Neural cell (in vitro differentiated cells): ENCODE measurements at regions not wholly inside any gene's neighbourhood (a gene's known extent, or its start where the extent isn't known, plus 50 kb on each side); places are given as distances from the start of the nearest gene placed in this dataset.

ENCODE experiments used
- H2AFZ ChIP-seq: fragments of 200-600, 300-800 bp; sonication (generic), shearing (Covaris generic); 2 replicates; pipeline ENCODE4 v1.6.0; 2014; ENCODE audit warnings: low read depth, mild to moderate bottlenecking, antibody characterized with exemption, low read length, moderate library complexity
- H3F3A ChIP-seq: fragments of 200-600 bp; shearing (Covaris generic); 2 replicates; pipeline ENCODE4 v1.6.1; 2016; ENCODE audit warnings: mild to moderate bottlenecking, moderate library complexity, mixed read lengths, antibody characterized with exemption, low read length; ENCODE audit not compliant: insufficient read depth, poor library complexity, severe bottlenecking
- H3K27ac ChIP-seq: fragments of 200-600, 300-800 bp; sonication (generic), shearing (Covaris generic); 2 replicates; pipeline ENCODE4 v1.5.1; 2014; ENCODE audit warnings: mild to moderate bottlenecking, low read length, moderate library complexity
- H3K27me3 ChIP-seq: fragments of 300-800, 200-600 bp; sonication (generic), shearing (Covaris generic); 2 replicates; pipeline ENCODE4 v1.6.0; 2014; ENCODE audit warnings: mild to moderate bottlenecking, low read depth, low read length, moderate library complexity; ENCODE audit not compliant: insufficient read depth
- H3K36me3 ChIP-seq: fragments of 300-800, 200-600 bp; sonication (generic), shearing (Covaris generic); 2 replicates; pipeline ENCODE4 v1.5.1; 2014; ENCODE audit warnings: mild to moderate bottlenecking, antibody characterized with exemption, low read length, moderate library complexity; ENCODE audit not compliant: insufficient read depth
- H3K4me2 ChIP-seq: fragments of 300-800, 200-600 bp; sonication (generic), shearing (Covaris generic); 2 replicates; pipeline ENCODE4 v1.6.0; 2014; ENCODE audit warnings: mild to moderate bottlenecking, low read length
- H3K4me3 ChIP-seq: fragments of 300-800, 200-600 bp; sonication (generic), shearing (Covaris generic); 2 replicates; pipeline ENCODE4 v1.5.1; 2014; ENCODE audit warnings: mild to moderate bottlenecking, low read length, moderate library complexity
- H3K79me2 ChIP-seq: fragments of 200-600 bp; shearing (Covaris generic); replicated peaks from 2 replicates; pipeline ENCODE4 v1.6.0; 2014; ENCODE audit warnings: mild to moderate bottlenecking, low read length, moderate library complexity; ENCODE audit not compliant: insufficient read depth
- H3K9ac ChIP-seq: fragments of 300-800, 200-600 bp; sonication (generic), shearing (Covaris generic); 2 replicates; pipeline ENCODE4 v1.6.1; 2016; ENCODE audit warnings: mild to moderate bottlenecking, low read length, mixed read lengths
- H3K9me2 ChIP-seq: fragments of 200-600 bp; shearing (Covaris generic); 2 replicates; pipeline ENCODE4 v1.6.1; 2016; ENCODE audit warnings: mild to moderate bottlenecking, low read length, mixed read lengths; ENCODE audit not compliant: insufficient read depth
- H3K9me3 ChIP-seq: fragments of 200-600, 300-800 bp; sonication (generic), shearing (Covaris generic); 2 replicates; pipeline ENCODE4 v1.6.1; 2016; ENCODE audit warnings: mild to moderate bottlenecking, mixed run types, low read length, moderate library complexity, mixed read lengths
- H4K20me1 ChIP-seq: fragments of 200-600 bp; shearing (Covaris generic); 2 replicates; pipeline ENCODE4 v1.6.1; 2016; ENCODE audit warnings: mild to moderate bottlenecking, mixed run types; ENCODE audit not compliant: insufficient read depth
- CTCF ChIP-seq: fragments of 450-650 bp; IDR thresholded peaks from 2 replicates; pipeline ENCODE4 v1.5.1; 2014; ENCODE audit warnings: antibody characterized with exemption, mild to moderate bottlenecking, moderate library complexity; ENCODE audit not compliant: poor library complexity, severe bottlenecking
- EP300 ChIP-seq: fragments of 450-650 bp; conservative IDR thresholded peaks from 2 replicates; pipeline ENCODE4 v1.6.1; 2014; ENCODE audit warnings: antibody characterized with exemption, mild to moderate bottlenecking, moderate library complexity; ENCODE audit not compliant: poor library complexity, severe bottlenecking
- EZH2 ChIP-seq: fragments of 200-600, 300-800 bp; shearing (Covaris generic), sonication (generic); IDR thresholded peaks from 2 replicates; pipeline ENCODE4 v1.6.1; 2014; ENCODE audit warnings: antibody characterized with exemption, low read length, borderline replicate concordance, mild to moderate bottlenecking; ENCODE audit not compliant: insufficient read depth, poor library complexity, severe bottlenecking
- MXI1 ChIP-seq: fragments of 450-650 bp; conservative IDR thresholded peaks from 2 replicates; pipeline ENCODE4 v1.6.1; 2014; ENCODE audit warnings: antibody characterized with exemption, mild to moderate bottlenecking; ENCODE audit not compliant: poor library complexity, severe bottlenecking
- POLR2AphosphoS5 ChIP-seq: IDR thresholded peaks from 2 replicates; pipeline ENCODE4 v1.6.1; 2012
- RAD21 ChIP-seq: fragments of 450-650 bp; conservative IDR thresholded peaks from 2 replicates; pipeline ENCODE4 v1.6.1; 2014; ENCODE audit warnings: antibody characterized with exemption, mild to moderate bottlenecking, moderate library complexity
- REST ChIP-seq: IDR thresholded peaks from 2 replicates; pipeline ENCODE4 v1.6.1; 2012; ENCODE audit warnings: borderline replicate concordance
- SMC3 ChIP-seq: fragments of 450-650 bp; conservative IDR thresholded peaks from 2 replicates; pipeline ENCODE4 v1.6.1; 2014; ENCODE audit warnings: antibody characterized with exemption, mild to moderate bottlenecking, moderate library complexity; ENCODE audit not compliant: poor library complexity
- TAF1 ChIP-seq: IDR thresholded peaks from 2 replicates; pipeline ENCODE4 v1.6.1; 2012; ENCODE audit warnings: low read depth

GRCh38 chr16:79839466-79840341 is 239.2 kb upstream of the MAF start:
- no peaks in the 10 kb centered on the region for H3K9me2 ChIP-seq
- no peaks in the 10 kb centered on the region for H3K79me2 ChIP-seq
- H4K20me1 ChIP-seq = no peaks in the 10 kb centered on the region
- H3K27me3 ChIP-seq = no peaks in the 10 kb centered on the region
- H3K9ac ChIP-seq = no peak overlapping the region
- H3K4me3 ChIP-seq = no peak overlapping the region
- no peak overlapping the region for H3K27ac ChIP-seq
- no peaks in the 10 kb centered on the region for H3K36me3 ChIP-seq
- H3K9me3 ChIP-seq = no peaks in the 10 kb centered on the region
- H2AFZ ChIP-seq = no peak overlapping the region
- TF ChIP-seq RAD21 (no peak), REST (no peak), EP300 (no peak), SMC3 (no peak), EZH2 (no peak), POLR2AphosphoS5 (no peak), MXI1 (no peak), TAF1 (no peak), CTCF (no peak)
- no peaks in the 10 kb centered on the region for H3F3A ChIP-seq
- H3K4me2 ChIP-seq = no peak overlapping the region

- Histone ChIP-seq H4K20me1 (no peaks in the 10 kb centered on the region), H3K79me2 (no peaks in the 10 kb centered on the region), H3K4me2 (no peak overlapping the region), H3K36me3 (no peaks in the 10 kb centered on the region), H3K9ac (no peak overlapping the region), H3K27me3 (no peaks in the 10 kb centered on the region), H3K4me3 (no peak overlapping the region), H3K9me2 (no peaks in the 10 kb centered on the region), H2AFZ (no peak overlapping the region), H3F3A (no peaks in the 10 kb centered on the region), H3K9me3 (no peaks in the 10 kb centered on the region), H3K27ac (no peak overlapping the region)
- TF ChIP-seq RAD21 (no peak), REST (no peak), EZH2 (no peak), SMC3 (no peak), TAF1 (no peak), POLR2AphosphoS5 (no peak), EP300 (no peak), MXI1 (no peak), CTCF (no peak)
Measured at GRCh38 chr16:79838496-79839259, 238.1 kb upstream of the MAF start.
